ENCODE measurements at regions not wholly inside any gene's neighbourhood (a gene's known extent, or its start where the extent isn't known, plus 50 kb on each side); places are given as distances from the start of the nearest gene placed in this dataset.

GRCh38 chr3:22666736-22667135 lies 536.4 kb upstream of the UBE2E2 start:
- no peak for TF ChIP-seq ZFX (CRISPR knock-in tag; IDR thresholded peaks at IDR 0.05)
- TF ChIP-seq ZNF253 (CRISPR knock-in tag; conservative IDR thresholded peaks at IDR 0.05), result no peak
- no peak for TF ChIP-seq SLC30A9 (CRISPR knock-in tag; IDR thresholded peaks at IDR 0.05)
- no peak for TF ChIP-seq MLX (CRISPR knock-in tag; conservative IDR thresholded peaks at IDR 0.05)
- TF ChIP-seq CTCF (IDR thresholded peaks at IDR 0.05 in 2 of 3, conservative IDR thresholded peaks at IDR 0.05 in 1 of 3; ENCODE audit: insufficient read depth in 2 of 3, low read depth in 1 of 3, low read length in 3 of 3), result no peak
- no peak for TF ChIP-seq TAF1 (IDR thresholded peaks at IDR 0.05; ENCODE audit: control insufficient read depth, extremely low read depth, insufficient read depth, low read length, severe bottlenecking)
- no peak for TF ChIP-seq ZHX1 (conservative IDR thresholded peaks at IDR 0.05; ENCODE audit: low read length)
- no peak for TF ChIP-seq ARID4B (CRISPR knock-in tag; IDR thresholded peaks at IDR 0.05)
- no peak for TF ChIP-seq PCBP2 (IDR thresholded peaks at IDR 0.05; ENCODE audit: low read depth, low read length, poor library complexity, severe bottlenecking)
- TF ChIP-seq MAFK (IDR thresholded peaks at IDR 0.05; ENCODE audit: low read length), result no peak
- TF ChIP-seq STAG1 (CRISPR knock-in tag; IDR thresholded peaks at IDR 0.05; ENCODE audit: borderline replicate concordance), result no peak
- TF ChIP-seq MAFF (IDR thresholded peaks at IDR 0.05; ENCODE audit: low read length), result no peak
- no peak for TF ChIP-seq SREBF1 (IDR thresholded peaks at IDR 0.05; ENCODE audit: borderline replicate concordance, low read depth, low read length)
- no peak for TF ChIP-seq POU5F1 (IDR thresholded peaks at IDR 0.05; ENCODE audit: borderline replicate concordance, low read depth, low read length, partially characterized antibody)
